ENCODE measurements at regions not wholly inside any gene's neighbourhood (a gene's known extent, or its start where the extent isn't known, plus 50 kb on each side); places are given as distances from the start of the nearest gene placed in this dataset.
"Not testable (repeated sequence)": the region's sequence is repeated elsewhere in the genome, so short reads cannot be mapped to it uniquely, and the experiment has no call there.

DNA sequence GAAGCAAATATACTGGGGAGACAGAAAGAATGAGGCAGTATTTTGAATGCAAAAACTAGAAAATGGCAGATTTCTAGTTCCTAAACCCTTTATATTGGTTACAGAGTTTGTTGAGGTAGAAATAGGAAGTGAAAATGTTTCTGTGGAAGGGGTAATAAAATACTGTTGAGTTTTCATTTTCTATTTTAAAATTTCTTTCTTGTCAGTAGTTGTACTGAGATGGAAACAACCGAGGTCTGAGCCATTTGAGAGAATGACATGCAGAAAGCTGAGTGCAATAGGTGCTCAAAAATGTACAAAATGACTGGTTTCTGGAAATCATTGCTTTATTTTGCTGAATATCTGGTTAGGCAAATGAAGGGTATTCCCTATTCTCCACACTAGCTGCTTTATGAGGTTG, 361.4 kb downstream of the CHL1 start:
- DNase-seq (ENCODE audit: extremely low spot score) = peak; percentile 31
- CTCF ChIA-PET = no interaction called here
- TF ChIP-seq, protein P1, sequence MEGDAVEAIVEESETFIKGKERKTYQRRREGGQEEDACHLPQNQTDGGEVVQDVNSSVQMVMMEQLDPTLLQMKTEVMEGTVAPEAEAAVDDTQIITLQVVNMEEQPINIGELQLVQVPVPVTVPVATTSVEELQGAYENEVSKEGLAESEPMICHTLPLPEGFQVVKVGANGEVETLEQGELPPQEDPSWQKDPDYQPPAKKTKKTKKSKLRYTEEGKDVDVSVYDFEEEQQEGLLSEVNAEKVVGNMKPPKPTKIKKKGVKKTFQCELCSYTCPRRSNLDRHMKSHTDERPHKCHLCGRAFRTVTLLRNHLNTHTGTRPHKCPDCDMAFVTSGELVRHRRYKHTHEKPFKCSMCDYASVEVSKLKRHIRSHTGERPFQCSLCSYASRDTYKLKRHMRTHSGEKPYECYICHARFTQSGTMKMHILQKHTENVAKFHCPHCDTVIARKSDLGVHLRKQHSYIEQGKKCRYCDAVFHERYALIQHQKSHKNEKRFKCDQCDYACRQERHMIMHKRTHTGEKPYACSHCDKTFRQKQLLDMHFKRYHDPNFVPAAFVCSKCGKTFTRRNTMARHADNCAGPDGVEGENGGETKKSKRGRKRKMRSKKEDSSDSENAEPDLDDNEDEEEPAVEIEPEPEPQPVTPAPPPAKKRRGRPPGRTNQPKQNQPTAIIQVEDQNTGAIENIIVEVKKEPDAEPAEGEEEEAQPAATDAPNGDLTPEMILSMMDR (IDR thresholded peaks at IDR 0.05; ENCODE audit: control extremely low read depth, extremely low read depth, low read depth, missing control alignments) = no peak
- POLR2A ChIA-PET = no interaction called here

DNA sequence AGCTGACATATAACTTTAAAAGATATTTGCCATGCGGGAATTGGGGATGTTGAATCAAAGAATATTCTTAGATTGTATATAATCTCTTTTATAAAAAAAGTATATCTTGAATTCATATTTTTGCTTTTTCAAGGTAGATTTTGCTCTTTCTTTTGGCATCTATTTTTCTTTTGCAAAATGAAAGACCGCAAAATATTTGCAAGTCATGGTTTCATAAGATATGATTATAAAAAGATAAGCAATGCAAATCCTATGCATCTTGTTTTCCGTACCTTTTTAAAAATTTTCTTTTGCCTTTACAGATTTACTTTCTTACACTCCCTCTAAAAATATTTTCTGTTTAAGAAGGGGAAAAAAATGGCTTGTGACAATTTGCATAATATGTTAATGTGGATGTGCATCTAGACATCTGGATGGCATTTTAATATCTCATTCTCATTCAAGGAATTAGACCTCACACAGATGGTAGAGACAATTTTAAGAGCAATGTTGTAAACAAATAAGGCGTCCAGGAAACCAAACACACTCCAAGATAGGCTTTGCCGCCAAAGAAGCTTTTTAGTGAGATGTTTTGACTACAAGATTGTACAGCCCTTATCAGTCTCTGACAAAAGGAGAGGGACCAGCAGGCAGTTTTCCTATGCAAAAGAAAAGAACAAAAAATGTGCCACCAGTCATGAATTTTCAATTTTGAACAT, 371.1 kb downstream of the CHL1 start:
- DNase-seq (ENCODE audit: extremely low spot score) = no peak
- POLR2A ChIA-PET = no interaction called here
- CTCF ChIA-PET = interaction anchor here (1.0 kb wide), 1 partner anchor 64 kb away, joined by 3 read pairs; no protein-coding TSS in a partner anchor
- TF ChIP-seq, protein P1 (IDR thresholded peaks at IDR 0.05; ENCODE audit: control extremely low read depth, extremely low read depth, low read depth, missing control alignments) = no peak

DNA sequence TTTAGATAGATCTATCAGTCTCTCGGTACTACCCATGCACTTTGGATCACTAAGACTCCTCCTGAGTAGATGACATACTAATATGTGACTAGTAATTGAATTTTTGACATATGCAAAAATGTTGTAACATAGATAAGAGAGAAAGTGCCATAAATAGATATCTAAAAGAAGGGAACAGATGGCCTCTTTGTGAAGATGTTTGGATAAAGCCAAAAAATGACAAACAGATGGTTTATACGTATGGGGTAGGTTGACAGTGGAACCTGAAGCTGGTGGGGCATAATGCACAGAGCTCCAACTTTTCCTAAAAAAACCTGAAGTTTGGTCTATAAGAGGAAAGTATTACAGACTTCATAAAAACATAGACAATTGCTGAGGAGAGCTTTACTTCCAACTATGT, 383.0 kb downstream of the CHL1 start:
- POLR2A ChIA-PET; CTCF ChIA-PET; DNase-seq (ENCODE audit: extremely low spot score): not testable (repeated sequence)

DNA sequence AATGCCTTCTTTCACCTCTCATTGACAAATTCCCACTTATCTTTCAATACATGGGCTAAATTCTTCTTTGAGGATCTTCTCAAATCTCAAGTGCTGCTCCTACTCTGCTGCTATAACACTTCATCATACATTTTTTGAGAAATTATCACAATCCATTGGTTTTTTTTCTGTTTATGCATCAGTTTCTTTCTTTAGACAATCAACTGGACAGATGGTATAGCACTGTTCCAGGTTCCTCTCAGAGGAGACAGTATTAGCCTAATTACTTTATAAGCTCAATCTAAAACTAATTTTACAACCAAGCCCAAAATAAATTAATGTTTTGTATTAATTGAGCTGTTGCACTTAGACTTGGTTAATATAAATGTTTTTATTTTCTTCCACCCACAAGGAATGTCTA, 392.5 kb downstream of the CHL1 start:
- CTCF ChIA-PET, POLR2A ChIA-PET: not testable (repeated sequence)

DNA sequence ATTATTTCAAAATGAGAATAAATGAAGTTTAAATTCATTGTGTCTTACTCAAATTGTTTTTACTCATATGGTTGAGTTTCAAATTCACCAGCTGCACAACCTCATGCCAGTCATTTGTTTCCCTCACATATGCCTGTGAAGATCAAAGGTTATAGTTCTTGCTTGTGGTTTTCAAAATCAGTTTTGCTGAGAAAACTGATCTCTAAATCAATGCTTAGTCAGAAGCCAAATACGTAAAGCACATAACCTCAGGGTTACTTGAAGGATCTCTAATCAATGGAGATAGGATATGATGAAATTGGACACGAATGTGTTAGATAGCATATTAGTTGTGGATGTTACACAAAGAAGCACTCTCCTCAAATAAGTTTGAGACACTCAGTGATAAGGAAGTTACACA, 400.7 kb downstream of the CHL1 start:
- DNase-seq (ENCODE audit: extremely low spot score); POLR2A ChIA-PET; CTCF ChIA-PET: not testable (repeated sequence)

More for the DNA sequence above, 392.5 kb downstream of the CHL1 start:
- not testable (repeated sequence) for DNase-seq (ENCODE audit: extremely low spot score)

DNA sequence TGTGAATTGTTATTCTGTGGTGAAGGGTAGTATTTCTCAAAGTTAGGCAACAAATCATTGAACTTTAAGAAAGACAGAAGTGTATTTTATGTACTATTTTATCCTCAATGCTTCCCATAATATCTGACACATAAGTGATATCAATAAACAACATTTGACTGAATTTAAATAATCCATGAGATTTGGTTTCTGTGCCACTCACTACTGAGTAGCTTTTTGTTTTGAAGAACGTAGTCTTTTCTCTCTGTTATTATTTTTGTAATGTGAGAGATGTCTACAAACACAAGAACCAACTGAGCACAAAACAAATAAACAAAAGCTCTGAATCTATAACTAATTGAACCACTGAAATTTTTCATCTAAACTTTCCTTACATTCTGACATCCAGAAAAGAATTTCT, 401.2 kb downstream of the CHL1 start:
- POLR2A ChIA-PET; DNase-seq (ENCODE audit: extremely low spot score); CTCF ChIA-PET: not testable (repeated sequence)

DNA sequence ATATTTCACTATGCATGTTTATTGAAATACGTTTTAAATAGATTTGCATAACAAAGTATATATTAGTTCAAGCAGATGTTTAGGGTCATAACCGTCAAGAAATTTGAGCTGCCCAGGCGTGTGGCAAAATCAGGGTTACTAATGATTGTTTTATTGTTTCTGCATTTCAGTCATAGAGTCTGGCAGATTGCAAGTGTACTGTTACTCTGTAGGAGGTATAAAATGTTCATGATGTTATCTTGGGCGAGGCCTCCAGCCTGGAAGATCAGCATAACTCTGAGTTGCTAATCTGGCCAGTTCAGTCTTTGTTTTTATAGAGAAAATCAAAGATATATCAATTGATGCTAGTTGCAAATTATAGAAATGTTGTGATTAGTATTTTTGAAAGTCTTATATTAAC, 410.9 kb downstream of the CHL1 start:
- DNase-seq (ENCODE audit: extremely low spot score); CTCF ChIA-PET; POLR2A ChIA-PET: not testable (repeated sequence)

DNA sequence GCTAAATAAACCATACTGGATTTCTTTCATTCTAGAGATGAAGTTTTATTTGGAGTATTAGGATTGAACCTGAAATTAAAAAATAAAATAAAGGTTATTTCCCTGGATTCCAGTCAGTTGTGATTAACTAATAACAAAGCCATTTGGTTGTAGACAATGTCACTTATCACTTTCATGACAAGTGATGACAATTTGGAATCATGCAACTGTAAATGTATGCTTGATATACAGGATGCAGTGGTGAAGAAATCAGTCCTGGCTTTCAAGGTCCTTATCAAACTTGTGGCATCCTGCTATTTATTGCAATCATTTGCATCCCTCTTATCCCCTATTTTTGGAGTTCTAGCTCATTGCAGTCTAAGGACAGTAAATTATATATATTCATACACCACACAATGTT, 425.2 kb downstream of the CHL1 start:
- POLR2A ChIA-PET = no interaction called here
- TF ChIP-seq, protein P1 (IDR thresholded peaks at IDR 0.05; ENCODE audit: control extremely low read depth, extremely low read depth, low read depth, missing control alignments) = no peak
- DNase-seq (ENCODE audit: extremely low spot score) = no peak
- CTCF ChIA-PET = interaction anchor here (2.5 kb wide), 1 partner anchor 9 kb away, joined by 9 read pairs; no protein-coding TSS in a partner anchor

DNA sequence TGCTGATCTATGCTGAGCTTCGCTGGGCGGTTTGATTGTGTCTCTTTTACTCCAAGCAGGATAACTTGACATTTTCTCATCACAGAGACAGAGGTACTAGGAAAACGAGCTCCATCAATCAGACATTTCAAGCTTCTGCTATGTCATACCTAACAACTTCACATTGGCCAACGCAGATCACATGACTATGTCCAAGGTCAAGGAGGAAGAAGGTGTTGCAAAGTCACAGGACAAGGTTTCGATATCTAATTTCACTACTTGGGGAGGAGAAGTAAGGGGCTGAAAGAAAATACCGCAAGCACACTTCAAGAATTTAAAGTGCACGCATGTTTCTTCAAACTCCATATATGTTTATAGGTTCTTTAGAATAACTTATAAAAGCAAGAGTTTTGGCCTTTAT, 425.8 kb downstream of the CHL1 start:
- POLR2A ChIA-PET = no interaction called here
- DNase-seq (ENCODE audit: extremely low spot score) = no peak
- CTCF ChIA-PET = interaction anchor here (2.5 kb wide), 1 partner anchor 9 kb away, joined by 9 read pairs; no protein-coding TSS in a partner anchor
- TF ChIP-seq, protein P1 (IDR thresholded peaks at IDR 0.05; ENCODE audit: control extremely low read depth, extremely low read depth, low read depth, missing control alignments) = no peak

All from GM10248 (cell line).